Panc1 (cell line): ENCODE measurements at regions not wholly inside any gene's neighbourhood (a gene's known extent, or its start where the extent isn't known, plus 50 kb on each side); places are given as distances from the start of the nearest gene placed in this dataset.

ENCODE experiments used
- ATAC-seq: fragments of 200-7000 bp; cut with Tn5 transposase; 2 replicates; pipeline ENCODE4 v1.9.1; 2020; ENCODE audit warnings: mild to moderate bottlenecking, moderate library complexity
- BruUV-seq: library from RNA; stranded (reverse); fragments of 400-500 nt; replicated peaks from 2 replicates; lab custom pipeline; 2021; lab: Mats Ljungman, UMichigan
- CTCF ChIA-PET: fragments of 300-600 bp; sonication (Branson Sonifier 250); formaldehyde crosslinking; loops from one replicate; lab custom pipeline; 2022; ENCODE audit warnings: antibody characterized with exemption; lab: Charles Lee
- POLR2A ChIA-PET: fragments of 300-600 bp; sonication (Branson Sonifier 250); formaldehyde crosslinking; loops from one replicate; lab custom pipeline; 2022; ENCODE audit warnings: antibody characterized with exemption; lab: Charles Lee
- DNase-seq: peaks from one replicate; pipeline ENCODE4 v3.0.0-alpha.2; 2010; ENCODE audit warnings: low read depth, low spot score
- H3K27ac ChIP-seq: 2 replicates; pipeline ENCODE4 v1.5.1; 2011; ENCODE audit warnings: mild to moderate bottlenecking, low read length, inconsistent platforms
- H3K27me3 ChIP-seq: fragments of 200-500 bp; sonication (Bioruptor generic); 2 replicates; pipeline ENCODE4 v1.6.0; 2014; ENCODE audit warnings: low read length, inconsistent platforms; ENCODE audit not compliant: control insufficient read depth, insufficient read depth
- H3K36me3 ChIP-seq: fragments of 200-500 bp; sonication (Bioruptor generic); 2 replicates; pipeline ENCODE4 v1.5.1; 2014; ENCODE audit warnings: inconsistent platforms, mild to moderate bottlenecking, low read length, moderate library complexity; ENCODE audit not compliant: control insufficient read depth, insufficient read depth
- H3K4me1 ChIP-seq: 2 replicates; pipeline ENCODE4 v1.5.1; 2011; ENCODE audit warnings: inconsistent platforms, mild to moderate bottlenecking, low read length, moderate library complexity; ENCODE audit not compliant: control insufficient read depth, insufficient read depth
- H3K4me3 ChIP-seq, 2 experiments: 2 replicates each; pipeline ENCODE4 v1.5.1; 2011 to 2012; ENCODE audit warnings: low read depth in 2 of 2, low read length in 2 of 2, mild to moderate bottlenecking in 2 of 2, inconsistent platforms in 1 of 2, moderate library complexity in 1 of 2
- H3K9me3 ChIP-seq: fragments of 200-500 bp; sonication (Bioruptor generic); 2 replicates; pipeline ENCODE4 v1.5.1; 2014; ENCODE audit warnings: low read depth, mild to moderate bottlenecking, inconsistent platforms, low read length, moderate library complexity; ENCODE audit not compliant: control insufficient read depth, insufficient read depth
- POLR2AphosphoS5 ChIP-seq: IDR thresholded peaks from 2 replicates; pipeline ENCODE4 v1.6.1; 2012; ENCODE audit warnings: mild to moderate bottlenecking, low read depth, low read length, moderate library complexity
- SIN3A ChIP-seq: IDR thresholded peaks from 2 replicates; pipeline ENCODE4 v1.6.1; 2012; ENCODE audit warnings: low read depth, mild to moderate bottlenecking, low read length, moderate library complexity, borderline replicate concordance; ENCODE audit not compliant: insufficient read depth
- TCF7L2 ChIP-seq: IDR thresholded peaks from 2 replicates; pipeline ENCODE4 v1.6.1; 2011; ENCODE audit warnings: mild to moderate bottlenecking, low read depth, low read length, inconsistent platforms
- in situ Hi-C: cut with HindIII; loops from 2 replicates; pipeline ENCODE4 v1.10.0; 2016; ENCODE audit warnings: low sequenced_read_pairs, low pct_unique_long_range_greater_than_20kb
- intact Hi-C: fragments of 100-400 bp; cut with micrococcal nuclease; formaldehyde crosslinking; loops from one replicate; pipeline ENCODE4 v1.10.0; 2022; ENCODE audit not compliant: unreplicated experiment
- TF ChIP-seq, protein P1 (sequence below): fragments of 450-650 bp; IDR thresholded peaks from 2 replicates; pipeline ENCODE4 v1.5.1; 2017; ENCODE audit warnings: mild to moderate bottlenecking
- TF ChIP-seq, protein P2 (sequence below), 2 experiments: IDR thresholded peaks; 2 replicates each; pipeline ENCODE4 v1.6.1; 2011 to 2012; ENCODE audit warnings: low read depth in 2 of 2, control low read depth in 1 of 2, low read length in 1 of 2, mild to moderate bottlenecking in 1 of 2, moderate library complexity in 1 of 2; ENCODE audit not compliant: insufficient read depth in 1 of 2

DNA sequence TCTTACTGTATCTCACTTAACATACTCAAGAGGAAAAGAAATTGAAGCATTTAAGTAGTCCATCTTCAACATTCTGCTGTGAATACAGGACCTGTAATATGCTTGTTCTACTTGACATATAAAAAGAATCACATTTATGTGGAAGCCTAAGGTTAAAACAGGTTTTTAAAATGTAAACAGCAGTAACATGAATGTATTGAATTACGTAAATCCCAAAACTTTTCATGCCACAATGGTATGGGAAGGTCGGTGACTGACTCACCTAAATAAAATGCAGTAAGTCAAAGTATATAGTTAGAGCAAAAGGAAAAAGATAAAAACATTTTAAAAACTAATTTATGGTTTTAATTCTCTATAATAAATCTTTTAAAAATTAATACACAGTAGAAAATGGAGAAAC lies 115.7 kb upstream of the TJP1 start:
- ChIA-PET POLR2A (no interaction called here), CTCF (no interaction called here)
- Histone ChIP-seq H3K27ac (no peak overlapping the region), H3K4me3 (no peak overlapping the region), H3K4me1 (0 out of 2 replicates have a peak, but pooled peaks cover 2% of the 10 kb centered on the region), H3K9me3 (no peaks in the 10 kb centered on the region), H3K36me3 (no peaks in the 10 kb centered on the region), H3K27me3 (no peaks in the 10 kb centered on the region)
- DNase-seq = no peak
- BruUV-seq = no TSS peak
- in situ Hi-C loops (no loop called here), intact Hi-C loops (no loop called here)
- ATAC-seq = no peak
- no peak for TF ChIP-seq POLR2AphosphoS5
- TF ChIP-seq TCF7L2 = no peak
- TF ChIP-seq, protein P1, sequence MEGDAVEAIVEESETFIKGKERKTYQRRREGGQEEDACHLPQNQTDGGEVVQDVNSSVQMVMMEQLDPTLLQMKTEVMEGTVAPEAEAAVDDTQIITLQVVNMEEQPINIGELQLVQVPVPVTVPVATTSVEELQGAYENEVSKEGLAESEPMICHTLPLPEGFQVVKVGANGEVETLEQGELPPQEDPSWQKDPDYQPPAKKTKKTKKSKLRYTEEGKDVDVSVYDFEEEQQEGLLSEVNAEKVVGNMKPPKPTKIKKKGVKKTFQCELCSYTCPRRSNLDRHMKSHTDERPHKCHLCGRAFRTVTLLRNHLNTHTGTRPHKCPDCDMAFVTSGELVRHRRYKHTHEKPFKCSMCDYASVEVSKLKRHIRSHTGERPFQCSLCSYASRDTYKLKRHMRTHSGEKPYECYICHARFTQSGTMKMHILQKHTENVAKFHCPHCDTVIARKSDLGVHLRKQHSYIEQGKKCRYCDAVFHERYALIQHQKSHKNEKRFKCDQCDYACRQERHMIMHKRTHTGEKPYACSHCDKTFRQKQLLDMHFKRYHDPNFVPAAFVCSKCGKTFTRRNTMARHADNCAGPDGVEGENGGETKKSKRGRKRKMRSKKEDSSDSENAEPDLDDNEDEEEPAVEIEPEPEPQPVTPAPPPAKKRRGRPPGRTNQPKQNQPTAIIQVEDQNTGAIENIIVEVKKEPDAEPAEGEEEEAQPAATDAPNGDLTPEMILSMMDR = no peak
- TF ChIP-seq SIN3A = no peak
- TF ChIP-seq, protein P2, sequence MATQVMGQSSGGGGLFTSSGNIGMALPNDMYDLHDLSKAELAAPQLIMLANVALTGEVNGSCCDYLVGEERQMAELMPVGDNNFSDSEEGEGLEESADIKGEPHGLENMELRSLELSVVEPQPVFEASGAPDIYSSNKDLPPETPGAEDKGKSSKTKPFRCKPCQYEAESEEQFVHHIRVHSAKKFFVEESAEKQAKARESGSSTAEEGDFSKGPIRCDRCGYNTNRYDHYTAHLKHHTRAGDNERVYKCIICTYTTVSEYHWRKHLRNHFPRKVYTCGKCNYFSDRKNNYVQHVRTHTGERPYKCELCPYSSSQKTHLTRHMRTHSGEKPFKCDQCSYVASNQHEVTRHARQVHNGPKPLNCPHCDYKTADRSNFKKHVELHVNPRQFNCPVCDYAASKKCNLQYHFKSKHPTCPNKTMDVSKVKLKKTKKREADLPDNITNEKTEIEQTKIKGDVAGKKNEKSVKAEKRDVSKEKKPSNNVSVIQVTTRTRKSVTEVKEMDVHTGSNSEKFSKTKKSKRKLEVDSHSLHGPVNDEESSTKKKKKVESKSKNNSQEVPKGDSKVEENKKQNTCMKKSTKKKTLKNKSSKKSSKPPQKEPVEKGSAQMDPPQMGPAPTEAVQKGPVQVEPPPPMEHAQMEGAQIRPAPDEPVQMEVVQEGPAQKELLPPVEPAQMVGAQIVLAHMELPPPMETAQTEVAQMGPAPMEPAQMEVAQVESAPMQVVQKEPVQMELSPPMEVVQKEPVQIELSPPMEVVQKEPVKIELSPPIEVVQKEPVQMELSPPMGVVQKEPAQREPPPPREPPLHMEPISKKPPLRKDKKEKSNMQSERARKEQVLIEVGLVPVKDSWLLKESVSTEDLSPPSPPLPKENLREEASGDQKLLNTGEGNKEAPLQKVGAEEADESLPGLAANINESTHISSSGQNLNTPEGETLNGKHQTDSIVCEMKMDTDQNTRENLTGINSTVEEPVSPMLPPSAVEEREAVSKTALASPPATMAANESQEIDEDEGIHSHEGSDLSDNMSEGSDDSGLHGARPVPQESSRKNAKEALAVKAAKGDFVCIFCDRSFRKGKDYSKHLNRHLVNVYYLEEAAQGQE (IDR thresholded peaks at IDR 0.05; ENCODE audit: insufficient read depth in 1 of 2, low read depth in 2 of 2, low read length in 1 of 2) = no peak

DNA sequence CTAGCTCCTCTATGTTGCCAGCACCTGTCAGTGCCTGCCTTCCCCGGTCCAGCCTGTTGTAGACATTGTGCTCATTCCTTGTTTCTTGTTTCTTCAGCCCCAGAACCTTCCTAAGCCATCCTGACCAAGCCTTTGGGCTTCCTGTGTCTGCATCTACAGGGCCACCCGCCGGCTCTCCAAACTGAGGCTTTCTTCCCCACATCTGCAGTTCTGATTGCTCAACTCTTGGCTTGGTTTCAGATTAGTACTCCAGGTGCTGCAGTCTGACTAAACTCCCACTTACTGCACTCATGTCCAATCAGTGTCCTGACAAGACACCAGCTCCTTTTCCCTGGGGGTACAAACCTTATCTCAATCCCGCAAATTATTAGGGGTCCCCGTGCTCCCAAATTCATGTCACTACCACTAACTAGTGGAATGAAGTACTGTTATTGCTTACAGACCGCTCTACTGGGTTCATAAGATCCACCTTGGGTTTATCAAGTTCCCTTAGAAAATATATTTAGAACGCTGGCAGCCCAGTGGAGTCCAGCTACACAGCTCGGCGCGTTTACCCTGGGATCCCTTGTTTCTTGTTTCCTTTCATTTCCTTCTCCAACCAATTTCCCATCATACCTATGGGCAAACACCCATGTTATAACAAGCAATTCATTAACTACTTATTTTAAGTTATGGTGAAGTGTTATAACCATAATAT lies 114.2 kb upstream of the TJP1 start:
- POLR2A ChIA-PET = no interaction called here
- CTCF ChIA-PET = no interaction called here
- Histone ChIP-seq H3K9me3 (no peaks in the 10 kb centered on the region), H3K4me3 (no peak overlapping the region), H3K36me3 (no peaks in the 10 kb centered on the region), H3K27me3 (no peaks in the 10 kb centered on the region), H3K27ac (no peak overlapping the region), H3K4me1 (0 out of 2 replicates have a peak, but pooled peaks cover 2% of the 10 kb centered on the region)
- no TSS peak for BruUV-seq
- no peak for DNase-seq
- intact Hi-C loops (no loop called here), in situ Hi-C loops (no loop called here)
- TF ChIP-seq SIN3A = no peak
- no peak for TF ChIP-seq TCF7L2
- TF ChIP-seq POLR2AphosphoS5 = no peak
- TF ChIP-seq, protein P2 (IDR thresholded peaks at IDR 0.05; ENCODE audit: insufficient read depth in 1 of 2, low read depth in 2 of 2, low read length in 1 of 2) = no peak
- TF ChIP-seq, protein P1 = no peak
- no peak for ATAC-seq
